ENCODE measurements at regions not wholly inside any gene's neighbourhood (a gene's known extent, or its start where the extent isn't known, plus 50 kb on each side); places are given as distances from the start of the nearest gene placed in this dataset.

GRCh38 chr4:43351970-43352806 lies 459.7 kb downstream of the GRXCR1 start:
- no peak for DNase-seq

GRCh38 chr4:43352859-43353258 lies 460.3 kb downstream of the GRXCR1 start:
- DNase-seq: no peak

GRCh38 chr4:43353552-43353951 lies 461.0 kb downstream of the GRXCR1 start:
- DNase-seq: no peak

GRCh38 chr4:43356786-43357185 lies 464.3 kb downstream of the GRXCR1 start:
- DNase-seq: no peak

- DNase-seq: no peak
Observed at GRCh38 chr4:43357252-43357974, 464.9 kb downstream of the GRXCR1 start.

- DNase-seq: no peak
Observed at GRCh38 chr4:43360296-43360695, 467.8 kb downstream of the GRXCR1 start.

GRCh38 chr4:43362875-43363636 lies 470.5 kb downstream of the GRXCR1 start:
- DNase-seq: no peak

- DNase-seq: no peak
Observed at GRCh38 chr4:43369036-43369594, 476.6 kb downstream of the GRXCR1 start.

GRCh38 chr4:43373201-43373600 lies 480.7 kb downstream of the GRXCR1 start:
- DNase-seq: no peak

- no peak for DNase-seq
Observed at GRCh38 chr4:43374216-43374751, 481.8 kb downstream of the GRXCR1 start.

- no peak for DNase-seq
Observed at GRCh38 chr4:43379016-43379415, 486.5 kb downstream of the GRXCR1 start.

GRCh38 chr4:43380093-43380492 lies 487.6 kb downstream of the GRXCR1 start:
- DNase-seq: no peak

- DNase-seq: no peak
Observed at GRCh38 chr4:43391069-43391468, 498.6 kb downstream of the GRXCR1 start.

- no peak for DNase-seq
Observed at GRCh38 chr4:43394976-43395375, 502.5 kb downstream of the GRXCR1 start.

- DNase-seq: no peak
Observed at GRCh38 chr4:43399726-43400125, 507.2 kb downstream of the GRXCR1 start.

GRCh38 chr4:43402393-43402792 lies 509.9 kb downstream of the GRXCR1 start:
- DNase-seq: no peak

- no peak for DNase-seq
Observed at GRCh38 chr4:43410636-43411035, 518.1 kb downstream of the GRXCR1 start.

GRCh38 chr4:43411226-43411625 lies 518.7 kb downstream of the GRXCR1 start:
- DNase-seq: no peak

GRCh38 chr4:43423276-43423675 lies 530.8 kb downstream of the GRXCR1 start:
- no peak for DNase-seq

GRCh38 chr4:43425206-43425605 lies 532.7 kb downstream of the GRXCR1 start:
- DNase-seq: no peak

GRCh38 chr4:43435291-43435690 lies 542.8 kb downstream of the GRXCR1 start:
- no peak for DNase-seq

- no peak for DNase-seq
Observed at GRCh38 chr4:43452948-43453347, 560.4 kb downstream of the GRXCR1 start.

- no peak for DNase-seq
Observed at GRCh38 chr4:43456383-43456782, 563.9 kb downstream of the GRXCR1 start.

Measured in amniotic stem cell (primary cell).